ENCODE measurements at regions not wholly inside any gene's neighbourhood (a gene's known extent, or its start where the extent isn't known, plus 50 kb on each side); places are given as distances from the start of the nearest gene placed in this dataset.

DNA sequence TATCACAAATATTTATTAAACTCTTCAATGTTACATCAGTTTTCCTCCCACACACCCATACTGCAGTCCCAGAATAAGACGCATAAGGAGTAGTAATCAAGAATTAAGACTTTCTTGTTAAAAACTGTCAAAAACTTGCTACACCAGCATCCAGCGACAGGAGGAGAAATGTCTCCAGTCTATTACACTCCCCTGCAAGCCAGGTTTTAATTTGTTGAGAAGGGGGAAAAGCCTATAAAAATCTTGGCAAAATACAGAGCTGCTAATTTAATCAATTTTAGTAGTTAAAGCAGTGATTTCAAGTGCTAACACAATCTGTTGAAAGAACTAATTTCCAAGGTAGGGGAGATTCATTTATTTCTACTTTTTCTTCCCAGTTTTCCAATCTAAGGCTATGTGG, 102.0 kb upstream of the MED13 start:
- H3K36me3 ChIP-seq (ENCODE audit: insufficient read depth, low read length), result no peaks in the 10 kb centered on the region
- DNase-seq, result no peak
- intact Hi-C loops (cut with DNase I, micrococcal nuclease), result no loop called here
- H3K36me3 Mint-ChIP-seq (ENCODE audit: low read depth), result no peaks in the 10 kb centered on the region
- peaks cover 0 to 3% of the 10 kb centered on the region in 2 experiments for H3K27me3 ChIP-seq (ENCODE audit: control insufficient read depth in 1 of 2, insufficient read depth in 2 of 2, low read length in 2 of 2)
- peaks cover 9% of the 10 kb centered on the region for H3K4me1 Mint-ChIP-seq (ENCODE audit: low read depth)
- H3K27ac Mint-ChIP-seq, result no peak overlapping the region
- peaks cover 2% of the 10 kb centered on the region for H3K4me1 ChIP-seq (ENCODE audit: insufficient read depth, low read length)
- no peak for ATAC-seq (ENCODE audit: poor library complexity)
- TF ChIP-seq, protein P1, sequence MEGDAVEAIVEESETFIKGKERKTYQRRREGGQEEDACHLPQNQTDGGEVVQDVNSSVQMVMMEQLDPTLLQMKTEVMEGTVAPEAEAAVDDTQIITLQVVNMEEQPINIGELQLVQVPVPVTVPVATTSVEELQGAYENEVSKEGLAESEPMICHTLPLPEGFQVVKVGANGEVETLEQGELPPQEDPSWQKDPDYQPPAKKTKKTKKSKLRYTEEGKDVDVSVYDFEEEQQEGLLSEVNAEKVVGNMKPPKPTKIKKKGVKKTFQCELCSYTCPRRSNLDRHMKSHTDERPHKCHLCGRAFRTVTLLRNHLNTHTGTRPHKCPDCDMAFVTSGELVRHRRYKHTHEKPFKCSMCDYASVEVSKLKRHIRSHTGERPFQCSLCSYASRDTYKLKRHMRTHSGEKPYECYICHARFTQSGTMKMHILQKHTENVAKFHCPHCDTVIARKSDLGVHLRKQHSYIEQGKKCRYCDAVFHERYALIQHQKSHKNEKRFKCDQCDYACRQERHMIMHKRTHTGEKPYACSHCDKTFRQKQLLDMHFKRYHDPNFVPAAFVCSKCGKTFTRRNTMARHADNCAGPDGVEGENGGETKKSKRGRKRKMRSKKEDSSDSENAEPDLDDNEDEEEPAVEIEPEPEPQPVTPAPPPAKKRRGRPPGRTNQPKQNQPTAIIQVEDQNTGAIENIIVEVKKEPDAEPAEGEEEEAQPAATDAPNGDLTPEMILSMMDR (IDR thresholded peaks at IDR 0.05), result no peak
- CTCF ChIA-PET, result no interaction called here
- no peaks in the 10 kb centered on the region for H3K9me3 ChIP-seq (ENCODE audit: control insufficient read depth in 1 of 2, insufficient read depth in 1 of 2, low read length in 2 of 2)
- no peak overlapping the region for H3K4me3 Mint-ChIP-seq
- peaks cover 7% of the 10 kb centered on the region for H3K27me3 Mint-ChIP-seq
- no peak overlapping the region for H3K4me3 ChIP-seq (ENCODE audit: low read length)
- no peaks in the 10 kb centered on the region for H3K9me3 Mint-ChIP-seq
- POLR2A ChIA-PET, result no interaction called here
- H3K27ac ChIP-seq (ENCODE audit: low read depth in 1 of 2, low read length in 2 of 2), result no peak overlapping the region

GRCh38 chr17:62164747-62165722, 100.0 kb upstream of the MED13 start:
- no peak for ATAC-seq (ENCODE audit: poor library complexity)
- TF ChIP-seq, protein P1 (IDR thresholded peaks at IDR 0.05), result no peak
- POLR2A ChIA-PET, result no interaction called here
- no peaks in the 10 kb centered on the region for H3K27me3 ChIP-seq (ENCODE audit: control insufficient read depth in 1 of 2, insufficient read depth in 2 of 2, low read length in 2 of 2)
- H3K4me1 Mint-ChIP-seq (ENCODE audit: low read depth), result peaks cover 9% of the 10 kb centered on the region
- no peaks in the 10 kb centered on the region for H3K36me3 Mint-ChIP-seq (ENCODE audit: low read depth)
- H3K4me3 ChIP-seq (ENCODE audit: low read length), result no peak overlapping the region
- peaks cover 2% of the 10 kb centered on the region for H3K27me3 Mint-ChIP-seq
- H3K27ac Mint-ChIP-seq, result no peak overlapping the region
- intact Hi-C loops (cut with DNase I, micrococcal nuclease), result no loop called here
- CTCF ChIA-PET, result no interaction called here
- H3K9me3 ChIP-seq (ENCODE audit: control insufficient read depth in 1 of 2, insufficient read depth in 1 of 2, low read length in 2 of 2), result no peaks in the 10 kb centered on the region
- no peaks in the 10 kb centered on the region for H3K9me3 Mint-ChIP-seq
- peaks cover 2% of the 10 kb centered on the region for H3K4me1 ChIP-seq (ENCODE audit: insufficient read depth, low read length)
- H3K27ac ChIP-seq (ENCODE audit: low read depth in 1 of 2, low read length in 2 of 2), result no peak overlapping the region
- DNase-seq, result peak in 2 of 14 experiments; percentile 12 to 34
- H3K4me3 Mint-ChIP-seq, result no peak overlapping the region
- H3K36me3 ChIP-seq (ENCODE audit: insufficient read depth, low read length), result no peaks in the 10 kb centered on the region

DNA sequence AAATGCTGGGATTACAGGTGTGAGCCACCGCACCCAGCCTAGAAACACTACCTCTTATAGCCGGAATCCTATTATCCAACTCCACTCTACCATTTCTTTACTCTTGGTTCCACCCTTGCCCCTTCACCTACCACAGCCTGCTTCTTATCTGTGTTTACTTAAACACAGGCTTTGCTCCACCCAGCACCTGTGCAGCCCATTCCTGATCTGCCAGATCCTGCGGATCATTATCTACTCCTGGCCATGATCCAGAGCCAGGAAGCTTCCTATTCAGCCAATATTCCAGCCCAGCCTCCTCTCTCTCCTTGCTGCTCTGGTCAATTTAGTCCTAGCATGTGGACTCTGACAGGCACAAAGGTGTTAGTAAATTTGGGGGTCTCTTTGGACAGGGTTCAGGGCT, 98.8 kb upstream of the MED13 start:
- intact Hi-C loops (cut with DNase I, micrococcal nuclease), result no loop called here
- CTCF ChIA-PET, result no interaction called here

More for the DNA sequence above, 98.8 kb upstream of the MED13 start:
- no peaks in the 10 kb centered on the region for H3K9me3 Mint-ChIP-seq
- no peak overlapping the region for H3K4me3 Mint-ChIP-seq
- H3K4me3 ChIP-seq (ENCODE audit: low read length), result no peak overlapping the region
- TF ChIP-seq, protein P1 (IDR thresholded peaks at IDR 0.05), result no peak
- POLR2A ChIA-PET, result no interaction called here
- H3K27me3 ChIP-seq (ENCODE audit: control insufficient read depth in 1 of 2, insufficient read depth in 2 of 2, low read length in 2 of 2), result no peaks in the 10 kb centered on the region
- H3K4me1 Mint-ChIP-seq (ENCODE audit: low read depth), result peaks cover 9% of the 10 kb centered on the region
- H3K27ac ChIP-seq (ENCODE audit: low read depth in 1 of 2, low read length in 2 of 2), result no peak overlapping the region
- no peaks in the 10 kb centered on the region for H3K9me3 ChIP-seq (ENCODE audit: control insufficient read depth in 1 of 2, insufficient read depth in 1 of 2, low read length in 2 of 2)
- no peaks in the 10 kb centered on the region for H3K36me3 ChIP-seq (ENCODE audit: insufficient read depth, low read length)
- no peak overlapping the region for H3K27ac Mint-ChIP-seq
- H3K4me1 ChIP-seq (ENCODE audit: insufficient read depth, low read length), result peaks cover 2% of the 10 kb centered on the region
- H3K36me3 Mint-ChIP-seq (ENCODE audit: low read depth), result no peaks in the 10 kb centered on the region
- H3K27me3 Mint-ChIP-seq, result peaks cover 3% of the 10 kb centered on the region
- ATAC-seq (ENCODE audit: poor library complexity), result no peak
- DNase-seq, result no peak
